ENCODE measurements at regions not wholly inside any gene's neighbourhood (a gene's known extent, or its start where the extent isn't known, plus 50 kb on each side); places are given as distances from the start of the nearest gene placed in this dataset.

DNA sequence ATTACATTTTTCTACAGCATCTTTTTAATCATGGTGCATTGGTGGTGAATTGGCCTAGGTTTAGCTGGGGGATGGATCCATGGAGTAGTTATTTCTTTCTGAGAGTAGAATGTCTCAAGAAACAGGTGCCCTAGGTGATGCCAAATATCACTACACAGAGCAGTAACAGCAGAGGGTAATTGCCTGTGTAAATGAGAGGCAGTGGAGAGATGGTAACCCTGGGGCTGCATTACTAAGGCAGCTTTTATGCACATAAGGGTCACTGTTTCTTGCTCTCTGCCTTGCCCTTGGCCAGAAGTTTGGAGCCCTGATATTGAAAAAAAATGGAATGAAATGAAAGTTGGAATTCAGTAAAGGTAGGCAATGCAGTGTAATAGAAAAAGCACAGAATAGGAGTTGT is 604.0 kb downstream of the NOVA1 start:
- TF ChIP-seq, protein P1, sequence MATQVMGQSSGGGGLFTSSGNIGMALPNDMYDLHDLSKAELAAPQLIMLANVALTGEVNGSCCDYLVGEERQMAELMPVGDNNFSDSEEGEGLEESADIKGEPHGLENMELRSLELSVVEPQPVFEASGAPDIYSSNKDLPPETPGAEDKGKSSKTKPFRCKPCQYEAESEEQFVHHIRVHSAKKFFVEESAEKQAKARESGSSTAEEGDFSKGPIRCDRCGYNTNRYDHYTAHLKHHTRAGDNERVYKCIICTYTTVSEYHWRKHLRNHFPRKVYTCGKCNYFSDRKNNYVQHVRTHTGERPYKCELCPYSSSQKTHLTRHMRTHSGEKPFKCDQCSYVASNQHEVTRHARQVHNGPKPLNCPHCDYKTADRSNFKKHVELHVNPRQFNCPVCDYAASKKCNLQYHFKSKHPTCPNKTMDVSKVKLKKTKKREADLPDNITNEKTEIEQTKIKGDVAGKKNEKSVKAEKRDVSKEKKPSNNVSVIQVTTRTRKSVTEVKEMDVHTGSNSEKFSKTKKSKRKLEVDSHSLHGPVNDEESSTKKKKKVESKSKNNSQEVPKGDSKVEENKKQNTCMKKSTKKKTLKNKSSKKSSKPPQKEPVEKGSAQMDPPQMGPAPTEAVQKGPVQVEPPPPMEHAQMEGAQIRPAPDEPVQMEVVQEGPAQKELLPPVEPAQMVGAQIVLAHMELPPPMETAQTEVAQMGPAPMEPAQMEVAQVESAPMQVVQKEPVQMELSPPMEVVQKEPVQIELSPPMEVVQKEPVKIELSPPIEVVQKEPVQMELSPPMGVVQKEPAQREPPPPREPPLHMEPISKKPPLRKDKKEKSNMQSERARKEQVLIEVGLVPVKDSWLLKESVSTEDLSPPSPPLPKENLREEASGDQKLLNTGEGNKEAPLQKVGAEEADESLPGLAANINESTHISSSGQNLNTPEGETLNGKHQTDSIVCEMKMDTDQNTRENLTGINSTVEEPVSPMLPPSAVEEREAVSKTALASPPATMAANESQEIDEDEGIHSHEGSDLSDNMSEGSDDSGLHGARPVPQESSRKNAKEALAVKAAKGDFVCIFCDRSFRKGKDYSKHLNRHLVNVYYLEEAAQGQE (IDR thresholded peaks at IDR 0.05), result no peak
- no peak for TF ChIP-seq HDAC2 (IDR thresholded peaks at IDR 0.05)
- TF ChIP-seq, protein P2, sequence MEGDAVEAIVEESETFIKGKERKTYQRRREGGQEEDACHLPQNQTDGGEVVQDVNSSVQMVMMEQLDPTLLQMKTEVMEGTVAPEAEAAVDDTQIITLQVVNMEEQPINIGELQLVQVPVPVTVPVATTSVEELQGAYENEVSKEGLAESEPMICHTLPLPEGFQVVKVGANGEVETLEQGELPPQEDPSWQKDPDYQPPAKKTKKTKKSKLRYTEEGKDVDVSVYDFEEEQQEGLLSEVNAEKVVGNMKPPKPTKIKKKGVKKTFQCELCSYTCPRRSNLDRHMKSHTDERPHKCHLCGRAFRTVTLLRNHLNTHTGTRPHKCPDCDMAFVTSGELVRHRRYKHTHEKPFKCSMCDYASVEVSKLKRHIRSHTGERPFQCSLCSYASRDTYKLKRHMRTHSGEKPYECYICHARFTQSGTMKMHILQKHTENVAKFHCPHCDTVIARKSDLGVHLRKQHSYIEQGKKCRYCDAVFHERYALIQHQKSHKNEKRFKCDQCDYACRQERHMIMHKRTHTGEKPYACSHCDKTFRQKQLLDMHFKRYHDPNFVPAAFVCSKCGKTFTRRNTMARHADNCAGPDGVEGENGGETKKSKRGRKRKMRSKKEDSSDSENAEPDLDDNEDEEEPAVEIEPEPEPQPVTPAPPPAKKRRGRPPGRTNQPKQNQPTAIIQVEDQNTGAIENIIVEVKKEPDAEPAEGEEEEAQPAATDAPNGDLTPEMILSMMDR (IDR thresholded peaks at IDR 0.05), result no peak
- no peak for TF ChIP-seq POLR2A (IDR thresholded peaks at IDR 0.05; ENCODE audit: low read length)
- TF ChIP-seq RCOR1 (IDR thresholded peaks at IDR 0.05; ENCODE audit: low read depth, low read length), result no peak
- no peak for TF ChIP-seq SMC3 (IDR thresholded peaks at IDR 0.05)
- no peak for TF ChIP-seq ESRRA (IDR thresholded peaks at IDR 0.05; ENCODE audit: borderline replicate concordance, low read length)

All from A549 (cell line).